Naive thymus-derived CD4-positive, alpha-beta T cell (primary cell): ENCODE measurements at regions not wholly inside any gene's neighbourhood (a gene's known extent, or its start where the extent isn't known, plus 50 kb on each side); places are given as distances from the start of the nearest gene placed in this dataset.
"Not testable (repeated sequence)": the region's sequence is repeated elsewhere in the genome, so short reads cannot be mapped to it uniquely, and the experiment has no call there.

Experiments
- ATAC-seq: fragments of 150-1000 bp; cut with Tn5 transposase; 2 replicates; pipeline ENCODE4 v1.10.0; 2021; ENCODE audit warnings: mild to moderate bottlenecking, moderate library complexity
- CTCF ChIA-PET: fragments of 350-600 bp; sonication (Branson Sonifier 250); formaldehyde crosslinking; loops from one replicate; lab custom pipeline; 2021; ENCODE audit warnings: antibody characterized with exemption; lab: Charles Lee
- POLR2A ChIA-PET: fragments of 350-600 bp; sonication (Branson Sonifier 250); formaldehyde crosslinking; loops from one replicate; lab custom pipeline; 2021; ENCODE audit warnings: antibody characterized with exemption, inconsistent platforms; lab: Charles Lee
- DNase-seq, 9 donors: peaks; one replicate each; pipeline versions ENCODE4 v3.0.0 to v3.0.0-alpha.2; 2020 to 2022; ENCODE audit warnings: mixed read lengths in 1 of 9
- H3K27ac ChIP-seq: one replicate; pipeline ENCODE4 v1.7.0; 2013; ENCODE audit warnings: mild to moderate bottlenecking, low read depth, low read length, moderate library complexity
- H3K27me3 ChIP-seq, 2 donors: one replicate each; pipeline ENCODE4 v1.7.0; 2013; ENCODE audit warnings: low read length in 2 of 2, mild to moderate bottlenecking in 2 of 2, moderate library complexity in 2 of 2; ENCODE audit not compliant: control insufficient read depth in 2 of 2, insufficient read depth in 2 of 2
- H3K36me3 ChIP-seq, 3 experiments: 1 replicate in 2 of 3; 2 replicates in 1 of 3; pipeline ENCODE4 v1.7.0; 2013; ENCODE audit warnings: low read length in 3 of 3, mild to moderate bottlenecking in 3 of 3, moderate library complexity in 1 of 3; ENCODE audit not compliant: insufficient read depth in 3 of 3, control insufficient read depth in 2 of 3
- H3K4me1 ChIP-seq, 2 donors: one replicate each; pipeline ENCODE4 v1.7.0; 2013; ENCODE audit warnings: low read length in 2 of 2, mild to moderate bottlenecking in 2 of 2, moderate library complexity in 1 of 2; ENCODE audit not compliant: control insufficient read depth in 2 of 2, insufficient read depth in 2 of 2
- H3K4me3 ChIP-seq: 2 replicates; pipeline ENCODE4 v1.7.0; 2013; ENCODE audit warnings: mild to moderate bottlenecking, low read length
- H3K9me3 ChIP-seq, 3 experiments: 1 replicate in 2 of 3; 2 replicates in 1 of 3; pipeline ENCODE4 v1.7.0; 2013; ENCODE audit warnings: low read length in 3 of 3; ENCODE audit not compliant: control insufficient read depth in 2 of 3
- H3K27ac Mint-ChIP-seq, 9 donors: one replicate each; pipeline ENCODE4 v1.8.0; 2020 to 2022; ENCODE audit warnings: mixed read lengths in 9 of 9, mild to moderate bottlenecking in 8 of 9, moderate library complexity in 5 of 9, inconsistent platforms in 2 of 9
- H3K27me3 Mint-ChIP-seq, 5 donors: one replicate each; pipeline ENCODE4 v1.8.0; 2021 to 2022; ENCODE audit warnings: mixed read lengths in 5 of 5, mild to moderate bottlenecking in 1 of 5
- H3K36me3 Mint-ChIP-seq, 5 donors: one replicate each; pipeline ENCODE4 v1.8.0; 2020 to 2022; ENCODE audit warnings: mixed read lengths in 5 of 5, mild to moderate bottlenecking in 3 of 5, inconsistent platforms in 1 of 5
- H3K4me1 Mint-ChIP-seq, 7 donors: one replicate each; pipeline ENCODE4 v1.8.0; 2020 to 2022; ENCODE audit warnings: mixed read lengths in 7 of 7, mild to moderate bottlenecking in 3 of 7, inconsistent platforms in 1 of 7
- H3K4me3 Mint-ChIP-seq, 10 donors: one replicate each; pipeline ENCODE4 v1.8.0; 2020 to 2022; ENCODE audit warnings: mild to moderate bottlenecking in 10 of 10, mixed read lengths in 10 of 10, moderate library complexity in 6 of 10, inconsistent platforms in 2 of 10
- H3K9me3 Mint-ChIP-seq, 11 donors: one replicate each; pipeline ENCODE4 v1.8.0; 2020 to 2022; ENCODE audit warnings: mixed read lengths in 11 of 11, mild to moderate bottlenecking in 4 of 11, inconsistent platforms in 1 of 11, moderate library complexity in 1 of 11
- intact Hi-C, 2 donors: fragments of 100-400 bp; cut with micrococcal nuclease; formaldehyde crosslinking; loops; one replicate each; pipeline ENCODE4 v1.15.1; 2023

DNA sequence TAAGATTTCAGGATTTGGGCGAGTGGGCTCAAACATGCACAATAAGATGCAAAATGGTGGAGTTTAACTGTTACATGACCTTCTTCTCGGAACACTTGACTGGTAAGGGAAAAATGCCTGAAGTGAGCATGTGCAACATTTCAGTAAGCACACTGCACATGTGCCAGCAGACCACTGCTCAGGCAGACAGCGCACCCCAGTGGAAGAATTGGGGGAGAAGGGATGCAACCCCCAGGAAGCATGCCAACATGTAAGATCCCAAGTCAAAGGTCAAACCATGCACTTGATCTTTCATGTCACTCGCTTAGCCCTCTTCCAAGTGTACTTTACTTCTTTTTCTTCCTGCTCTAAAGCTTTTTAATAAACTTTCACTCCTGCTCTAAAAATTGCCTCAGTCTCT, 256.3 kb downstream of the CENPC start:
- H3K4me1 Mint-ChIP-seq = no peaks in the 10 kb centered on the region
- ChIA-PET POLR2A (no interaction called here), CTCF (no interaction called here)
- ATAC-seq (no peak), DNase-seq (no peak)
- H3K27ac Mint-ChIP-seq = no peak overlapping the region
- H3K4me3 Mint-ChIP-seq = no peak overlapping the region
- Histone ChIP-seq H3K36me3 (no peaks in the 10 kb centered on the region), H3K9me3 (no peaks in the 10 kb centered on the region), H3K27me3 (no peaks in the 10 kb centered on the region), H3K27ac (no peak overlapping the region), H3K4me3 (no peak overlapping the region), H3K4me1 (no peaks in the 10 kb centered on the region)
- H3K36me3 Mint-ChIP-seq = no peaks in the 10 kb centered on the region
- intact Hi-C loops = no loop called here
- H3K27me3 Mint-ChIP-seq = peaks cover 0 to 5% (median 3%) of the 10 kb centered on the region in 5 donors
- H3K9me3 Mint-ChIP-seq = peaks cover 0 to 11% (median 0%) of the 10 kb centered on the region in 11 donors

DNA sequence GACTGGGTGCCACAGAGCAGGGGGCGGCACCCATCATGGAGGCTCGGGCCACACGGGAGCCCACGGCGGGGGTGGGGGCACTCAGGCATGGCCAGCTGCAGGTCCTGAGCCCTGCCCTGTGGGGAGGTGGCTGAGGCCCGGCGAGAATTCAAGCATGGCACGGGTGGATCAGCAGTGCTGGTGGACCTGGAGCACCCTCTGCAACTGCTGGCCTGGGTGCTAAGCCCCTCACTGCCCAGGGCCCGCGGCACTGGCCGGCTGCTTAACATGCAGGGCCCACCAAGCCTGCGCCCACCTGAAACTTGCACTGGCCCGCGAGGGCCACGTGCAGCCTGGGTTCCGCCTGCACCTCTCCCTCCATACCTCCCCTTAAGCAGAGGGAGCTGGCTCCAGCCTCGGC, 258.6 kb downstream of the CENPC start:
- H3K27ac Mint-ChIP-seq = no peak overlapping the region
- H3K27me3 Mint-ChIP-seq = peaks cover 0 to 5% (median 3%) of the 10 kb centered on the region in 5 donors
- intact Hi-C loops = no loop called here
- no peak overlapping the region for H3K27ac ChIP-seq
- ChIA-PET POLR2A (no interaction called here), CTCF (no interaction called here)
- no peaks in the 10 kb centered on the region for H3K36me3 ChIP-seq
- H3K9me3 Mint-ChIP-seq = peaks cover 0 to 11% (median 0%) of the 10 kb centered on the region in 11 donors
- no peak for DNase-seq
- ATAC-seq = no peak
- no peak overlapping the region for H3K4me3 ChIP-seq
- H3K4me3 Mint-ChIP-seq = no peak overlapping the region
- H3K36me3 Mint-ChIP-seq = no peaks in the 10 kb centered on the region
- H3K27me3 ChIP-seq = no peaks in the 10 kb centered on the region
- no peaks in the 10 kb centered on the region for H3K4me1 ChIP-seq
- H3K9me3 ChIP-seq = no peaks in the 10 kb centered on the region
- no peaks in the 10 kb centered on the region for H3K4me1 Mint-ChIP-seq

DNA sequence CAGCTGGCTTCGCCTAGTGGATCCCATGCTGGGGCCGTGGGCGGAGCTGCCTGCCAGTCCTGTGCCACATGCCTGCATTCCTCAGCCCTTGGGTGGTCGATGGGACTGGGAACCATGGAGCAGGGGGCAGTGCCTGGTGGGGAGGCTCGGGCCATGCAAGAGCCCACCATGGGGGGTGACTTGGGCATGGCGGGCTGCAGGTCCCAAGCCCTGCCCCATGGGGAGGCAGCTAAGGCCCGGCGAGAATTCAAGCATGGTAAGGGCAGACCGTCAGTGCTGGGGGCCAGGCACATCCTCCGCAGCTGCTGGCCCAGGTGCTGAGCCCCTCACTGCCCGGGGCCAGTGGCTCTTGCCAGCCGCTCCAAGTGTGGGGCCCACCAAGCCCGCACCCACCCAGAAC, 262.6 kb downstream of the CENPC start:
- no peak overlapping the region for H3K4me3 Mint-ChIP-seq
- H3K9me3 Mint-ChIP-seq = peaks cover 0 to 16% (median 2%) of the 10 kb centered on the region in 11 donors
- no peaks in the 10 kb centered on the region for H3K27me3 ChIP-seq
- H3K27me3 Mint-ChIP-seq = peaks cover 0 to 11% (median 0%) of the 10 kb centered on the region in 5 donors
- POLR2A ChIA-PET = no interaction called here
- H3K36me3 ChIP-seq = no peaks in the 10 kb centered on the region
- no peaks in the 10 kb centered on the region for H3K36me3 Mint-ChIP-seq
- no peak overlapping the region for H3K27ac Mint-ChIP-seq
- no peak for ATAC-seq
- DNase-seq = no peak
- no peaks in the 10 kb centered on the region for H3K9me3 ChIP-seq
- no peak overlapping the region for H3K27ac ChIP-seq
- H3K4me1 ChIP-seq = no peaks in the 10 kb centered on the region
- intact Hi-C loops = no loop called here
- H3K4me1 Mint-ChIP-seq = no peaks in the 10 kb centered on the region
- no peak overlapping the region for H3K4me3 ChIP-seq
- CTCF ChIA-PET = interaction anchor here (0.6 kb wide), 1 partner anchor 11 kb away, joined by 3 read pairs; no protein-coding TSS in a partner anchor

DNA sequence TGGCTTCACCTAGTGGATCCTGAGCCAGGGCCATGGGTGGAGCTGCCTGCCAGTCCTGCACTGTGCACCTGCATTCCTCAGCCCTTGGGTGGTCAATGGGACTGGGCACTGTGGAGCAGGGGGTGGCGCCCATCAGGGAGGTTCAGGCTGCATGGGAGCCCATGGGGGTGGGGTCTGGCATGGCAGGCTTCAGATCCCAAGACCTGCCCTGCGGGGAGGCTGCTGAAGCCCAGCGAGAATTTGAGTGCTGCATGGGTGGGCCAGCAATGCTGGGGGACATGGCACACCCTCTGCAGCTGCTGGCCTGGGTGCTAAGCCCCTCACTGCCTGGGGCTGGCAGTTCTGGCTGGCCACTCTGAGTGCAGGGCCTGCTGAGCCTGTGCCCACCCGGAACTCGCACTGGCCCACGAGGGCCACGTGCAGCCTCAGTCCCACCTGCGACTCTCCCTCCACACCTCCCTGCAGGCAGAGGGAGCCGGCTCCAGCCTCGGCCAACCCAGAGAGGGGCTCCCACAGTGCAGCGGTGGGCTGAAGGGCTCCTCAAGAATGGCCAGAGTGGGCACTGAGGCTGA, 270.0 kb downstream of the CENPC start:
- ATAC-seq (no peak), DNase-seq (no peak)
- H3K9me3 Mint-ChIP-seq = peaks cover 0 to 15% (median 7%) of the 10 kb centered on the region in 11 donors

DNA sequence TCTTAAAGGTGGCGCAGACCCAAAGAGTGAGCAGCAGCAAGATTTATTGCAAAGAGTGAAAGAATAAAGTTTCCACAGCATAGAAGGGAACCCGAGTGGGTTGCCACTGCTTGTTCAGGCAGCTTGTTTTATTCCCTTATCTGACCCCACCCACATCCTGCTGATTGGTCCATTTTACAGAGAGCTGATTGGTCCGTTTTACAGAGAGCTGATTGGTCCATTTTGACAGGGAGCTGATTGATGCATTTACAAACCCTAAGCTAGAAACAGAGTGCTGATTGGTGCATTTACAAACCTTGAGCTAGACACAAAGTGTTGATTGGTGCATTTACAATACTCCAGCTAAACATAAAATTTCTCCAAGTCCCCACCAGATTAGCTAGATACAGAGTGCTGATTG, 270.6 kb downstream of the CENPC start:
- H3K4me1 Mint-ChIP-seq, H3K27me3 Mint-ChIP-seq, H3K27me3 ChIP-seq, DNase-seq, POLR2A ChIA-PET, H3K27ac Mint-ChIP-seq, intact Hi-C loops, H3K36me3 Mint-ChIP-seq, H3K4me3 ChIP-seq, ATAC-seq, H3K9me3 ChIP-seq, H3K36me3 ChIP-seq, CTCF ChIA-PET, H3K4me1 ChIP-seq, H3K27ac ChIP-seq, H3K4me3 Mint-ChIP-seq: not testable (repeated sequence)
- H3K9me3 Mint-ChIP-seq = peaks cover 0 to 17% (median 6%) of the 10 kb centered on the region in 11 donors

More for the DNA sequence above, 270.0 kb downstream of the CENPC start:
- ChIA-PET CTCF (no interaction called here), POLR2A (no interaction called here)
- Histone ChIP-seq H3K27ac (no peak overlapping the region), H3K36me3 (no peaks in the 10 kb centered on the region), H3K4me3 (no peak overlapping the region), H3K9me3 (peaks cover 0 to 6% (median 0%) of the 10 kb centered on the region in 3 experiments), H3K4me1 (no peaks in the 10 kb centered on the region), H3K27me3 (no peaks in the 10 kb centered on the region)
- H3K27ac Mint-ChIP-seq = no peak overlapping the region
- no peaks in the 10 kb centered on the region for H3K36me3 Mint-ChIP-seq
- intact Hi-C loops = no loop called here
- H3K4me1 Mint-ChIP-seq = no peaks in the 10 kb centered on the region
- peaks cover 0 to 6% (median 0%) of the 10 kb centered on the region in 5 donors for H3K27me3 Mint-ChIP-seq
- no peak overlapping the region for H3K4me3 Mint-ChIP-seq

DNA sequence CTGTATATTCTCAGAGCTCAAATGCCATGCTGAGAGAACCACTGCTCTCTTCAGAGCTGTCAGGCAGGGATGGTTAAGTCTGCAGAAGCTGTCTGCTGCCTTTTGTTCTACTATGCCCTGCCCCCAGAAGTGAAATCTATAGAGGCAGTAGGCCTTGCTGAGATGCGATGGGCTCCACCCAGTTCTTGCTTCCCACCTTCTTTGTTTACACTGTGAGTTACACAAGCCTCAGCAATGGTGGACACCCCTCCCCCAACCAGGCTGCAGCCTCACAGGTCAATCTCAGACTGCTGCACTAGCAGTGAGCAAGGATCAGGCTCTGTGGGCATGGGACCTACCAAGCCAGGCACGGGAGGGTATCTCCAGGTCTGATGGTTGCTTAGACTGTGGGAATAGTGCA, 271.6 kb downstream of the CENPC start:
- Mint-ChIP-seq H3K4me3 (no peak overlapping the region), H3K9me3 (peaks cover 0 to 18% (median 6%) of the 10 kb centered on the region in 11 donors), H3K4me1 (no peaks in the 10 kb centered on the region), H3K27me3 (peaks cover 0 to 6% (median 0%) of the 10 kb centered on the region in 5 donors), H3K27ac (no peak overlapping the region), H3K36me3 (no peaks in the 10 kb centered on the region)
- Histone ChIP-seq H3K9me3 (peaks cover 0 to 6% (median 0%) of the 10 kb centered on the region in 3 experiments), H3K4me1 (no peaks in the 10 kb centered on the region), H3K36me3 (no peaks in the 10 kb centered on the region), H3K27ac (no peak overlapping the region), H3K4me3 (no peak overlapping the region), H3K27me3 (no peaks in the 10 kb centered on the region)
- intact Hi-C loops = no loop called here
- POLR2A ChIA-PET = no interaction called here
- no peak for DNase-seq
- CTCF ChIA-PET = no interaction called here
- no peak for ATAC-seq

DNA sequence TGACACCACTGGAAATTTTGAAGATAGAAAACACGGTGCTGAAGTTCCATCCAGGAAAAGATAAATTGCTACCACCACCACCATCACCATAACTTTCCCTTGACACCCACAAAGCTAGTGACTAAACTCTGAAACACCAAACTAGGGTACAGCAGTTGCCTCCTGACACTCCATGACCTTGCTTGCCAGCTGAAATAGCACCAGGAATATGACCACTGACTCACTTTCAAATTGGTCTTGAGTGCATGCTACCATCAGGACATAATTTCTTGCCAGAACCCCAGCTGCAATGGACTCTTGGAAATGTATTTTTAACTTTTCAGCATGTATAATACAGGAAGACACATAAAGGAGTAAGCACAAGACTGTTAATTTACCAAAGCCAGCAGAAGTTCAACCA, 283.3 kb downstream of the CENPC start:
- no peak overlapping the region for H3K27ac Mint-ChIP-seq
- CTCF ChIA-PET = no interaction called here
- no peaks in the 10 kb centered on the region for H3K9me3 Mint-ChIP-seq
- Histone ChIP-seq H3K4me1 (no peaks in the 10 kb centered on the region), H3K4me3 (no peak overlapping the region), H3K27me3 (no peaks in the 10 kb centered on the region), H3K27ac (no peak overlapping the region), H3K9me3 (no peaks in the 10 kb centered on the region), H3K36me3 (no peaks in the 10 kb centered on the region)
- ATAC-seq (no peak), DNase-seq (no peak)
- POLR2A ChIA-PET = no interaction called here
- H3K4me1 Mint-ChIP-seq = no peaks in the 10 kb centered on the region
- H3K4me3 Mint-ChIP-seq = no peak overlapping the region
- peaks cover 0 to 14% (median 0%) of the 10 kb centered on the region in 5 donors for H3K27me3 Mint-ChIP-seq
- intact Hi-C loops = no loop called here
- H3K36me3 Mint-ChIP-seq = no peaks in the 10 kb centered on the region
